SKM-1 treated with dmso at 0.1 percent for 144 hours (cell line): ENCODE measurements at regions not wholly inside any gene's neighbourhood (a gene's known extent, or its start where the extent isn't known, plus 50 kb on each side); places are given as distances from the start of the nearest gene placed in this dataset.
A peak's percentile ranks its signal among the peaks of the same experiment; 100 is the strongest.
"Not testable (repeated sequence)": the region's sequence is repeated elsewhere in the genome, so short reads cannot be mapped to it uniquely, and the experiment has no call there.

Source experiments
- DNase-seq: peaks from one replicate; lab custom pipeline; 2025; ENCODE audit not compliant: unreplicated experiment; lab: John Stamatoyannopoulos, UW

DNA sequence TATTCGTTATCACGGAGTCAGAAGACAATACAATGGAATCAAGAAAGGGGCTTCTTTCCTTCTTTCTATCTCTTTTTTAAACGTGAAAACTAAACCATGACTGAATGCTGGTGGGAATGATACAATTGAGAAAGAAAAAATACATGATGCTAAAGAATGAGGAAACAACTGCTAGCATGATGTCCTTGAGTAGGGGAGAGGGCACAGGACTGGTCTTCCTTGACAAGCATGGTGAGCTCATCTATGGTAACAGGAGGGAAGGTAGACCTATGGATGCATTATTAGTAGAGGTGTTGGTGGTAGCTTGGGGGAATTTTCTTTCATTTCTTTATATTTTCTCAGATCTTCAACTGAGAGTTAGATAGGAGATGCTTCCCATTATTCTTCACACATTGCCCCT lies 88.9 kb upstream of the COL1A2 start:
- DNase-seq, result no peak

DNA sequence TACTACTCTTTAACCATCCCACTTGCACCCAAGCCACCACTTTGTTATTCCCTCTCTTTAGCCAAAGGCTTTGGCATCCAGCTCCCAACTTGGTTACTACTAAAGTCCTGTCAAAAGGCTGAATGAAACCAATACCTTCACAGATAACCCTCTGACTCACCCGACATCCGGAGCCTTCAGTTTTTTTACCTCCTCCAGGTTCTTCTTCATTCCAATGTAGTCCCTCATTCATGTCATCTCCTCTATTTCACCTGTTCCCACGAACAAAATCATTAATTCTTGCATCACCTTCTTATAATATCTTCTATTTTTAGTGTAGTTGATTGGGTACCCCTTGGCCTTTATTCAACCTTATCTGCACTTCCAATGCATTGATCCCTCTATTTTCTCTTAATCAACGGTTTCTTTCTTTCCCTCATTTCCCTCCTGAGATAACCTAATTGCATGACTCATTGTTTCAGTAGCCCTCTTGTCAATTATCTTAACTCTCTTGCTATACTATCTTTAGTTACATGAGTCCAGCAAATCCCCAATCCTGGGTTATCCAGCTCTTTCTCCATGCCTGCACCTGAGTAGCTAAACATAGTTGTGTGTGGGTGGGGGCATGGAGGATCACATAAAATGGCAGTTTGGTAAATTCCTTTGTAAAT lies 87.2 kb upstream of the COL1A2 start:
- no peak for DNase-seq

DNA sequence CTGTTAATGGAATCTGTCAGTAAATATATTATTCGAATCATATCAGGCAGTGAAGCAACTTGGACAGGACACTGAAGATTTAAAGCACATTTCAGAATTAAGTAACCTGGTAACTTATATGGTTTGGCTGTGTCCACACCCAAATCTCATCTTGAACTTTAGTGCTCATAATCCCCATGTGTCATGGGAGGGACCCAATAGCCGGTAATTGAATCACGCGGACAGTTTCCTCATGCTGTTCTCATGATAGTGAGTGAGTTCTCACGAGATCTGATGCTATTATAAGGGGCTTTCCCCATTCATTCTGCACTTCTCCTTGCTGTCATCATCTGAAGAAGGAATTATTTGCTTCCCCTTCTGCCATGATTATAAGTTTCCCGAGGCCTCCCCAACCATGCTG lies 83.2 kb upstream of the COL1A2 start:
- no peak for DNase-seq

DNA sequence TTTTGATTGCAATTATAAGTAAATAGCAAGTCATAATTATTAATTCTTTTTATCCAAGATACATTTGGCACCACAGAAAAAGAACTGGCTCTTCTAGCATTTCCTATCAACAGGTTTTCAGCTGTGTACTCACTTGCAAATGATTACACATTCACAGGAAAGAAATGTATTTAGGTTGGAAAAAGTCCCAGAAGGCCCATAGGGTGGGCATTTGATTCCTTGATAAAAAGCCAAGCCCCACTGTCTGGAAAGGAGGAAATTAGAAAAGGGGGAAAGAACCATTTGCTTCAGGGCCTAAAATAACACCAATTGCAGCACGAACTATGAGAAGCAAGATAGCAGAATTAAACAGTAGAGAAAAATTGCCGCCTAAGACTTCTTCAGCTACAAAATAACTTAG lies 80.8 kb upstream of the COL1A2 start:
- no peak for DNase-seq

DNA sequence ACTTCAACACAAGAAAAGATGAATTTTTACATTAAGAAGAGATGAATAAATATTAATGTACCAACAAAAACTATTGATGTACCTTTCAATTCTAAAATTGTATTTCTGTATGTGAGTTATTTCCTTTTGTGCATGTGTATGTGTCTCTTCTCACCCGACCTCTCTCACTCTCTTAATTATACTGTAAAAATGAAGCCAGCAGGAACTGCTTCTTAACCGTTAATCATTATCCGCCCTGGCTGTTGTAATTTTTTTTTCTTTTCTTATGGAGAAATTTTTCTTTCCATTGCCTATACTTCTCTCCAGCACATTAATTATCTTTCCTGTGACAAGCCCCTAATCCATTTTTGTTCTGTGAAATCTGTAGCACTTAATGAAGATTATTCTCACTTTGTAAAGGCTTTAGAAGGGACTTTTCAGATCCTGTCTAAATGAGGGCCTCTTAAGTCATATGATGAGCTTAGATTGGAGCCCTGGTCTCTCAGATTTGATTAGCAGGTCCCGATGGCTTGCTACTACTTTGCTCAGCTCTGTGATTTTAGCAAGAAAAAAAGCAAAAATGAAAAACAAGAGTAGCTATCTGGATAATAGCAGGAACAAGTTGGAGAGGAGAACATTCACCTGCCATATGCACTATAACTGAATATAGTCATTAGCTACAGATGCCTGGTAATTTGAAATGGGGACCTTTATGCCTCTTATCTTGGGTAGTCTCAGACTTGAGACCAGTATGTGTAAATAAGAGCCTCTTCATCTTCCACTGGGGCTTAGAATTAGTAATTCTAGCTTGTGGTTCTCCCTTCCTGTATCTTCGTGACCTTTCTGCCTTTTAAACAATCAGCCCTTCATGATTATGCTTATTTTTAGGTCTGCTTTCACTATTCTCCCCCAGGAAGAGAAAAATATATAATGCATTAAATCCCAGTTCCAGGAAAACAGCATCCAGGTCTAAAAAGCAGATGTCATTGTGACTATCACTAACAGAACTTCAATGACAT lies 80.0 kb upstream of the COL1A2 start:
- no peak for DNase-seq

DNA sequence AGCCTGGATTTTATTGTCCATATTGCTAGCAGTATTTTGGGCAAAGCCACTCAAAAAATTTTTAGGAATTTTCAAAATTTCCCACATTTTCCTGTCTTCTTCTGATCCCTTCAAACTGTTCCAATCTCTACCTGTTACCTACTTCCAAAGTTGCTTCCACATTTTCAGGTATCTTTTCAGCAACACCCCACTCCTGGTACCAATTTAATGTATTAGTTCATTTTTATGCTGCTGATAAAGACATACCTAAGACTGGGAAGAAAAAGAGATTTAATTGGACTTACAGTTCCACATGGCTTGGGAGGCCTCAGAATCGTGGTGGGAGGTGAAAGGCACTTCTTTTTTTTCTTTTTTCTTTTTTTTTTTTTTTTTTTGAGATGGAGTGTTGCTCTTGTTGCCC lies 73.6 kb upstream of the COL1A2 start:
- DNase-seq, result not testable (repeated sequence)

DNA sequence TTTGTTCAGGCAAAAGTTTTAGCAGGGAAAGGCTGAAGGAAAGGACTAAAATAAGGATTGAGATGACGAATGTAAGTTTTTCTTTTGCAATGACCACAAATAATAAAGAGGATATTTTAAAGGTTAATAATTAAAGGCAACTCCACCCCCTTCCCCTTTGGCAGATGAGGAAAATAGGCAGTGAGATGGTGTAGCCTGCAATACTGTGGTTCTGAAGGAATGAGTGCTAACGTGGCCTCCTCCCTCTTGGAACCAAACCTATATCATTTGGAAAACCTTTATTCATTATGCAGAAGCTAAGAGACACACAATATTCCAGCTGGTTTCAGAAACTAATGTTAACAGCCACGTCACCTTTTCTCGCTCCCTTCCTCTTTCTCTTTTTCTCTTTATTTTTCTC lies 70.9 kb upstream of the COL1A2 start:
- no peak for DNase-seq

DNA sequence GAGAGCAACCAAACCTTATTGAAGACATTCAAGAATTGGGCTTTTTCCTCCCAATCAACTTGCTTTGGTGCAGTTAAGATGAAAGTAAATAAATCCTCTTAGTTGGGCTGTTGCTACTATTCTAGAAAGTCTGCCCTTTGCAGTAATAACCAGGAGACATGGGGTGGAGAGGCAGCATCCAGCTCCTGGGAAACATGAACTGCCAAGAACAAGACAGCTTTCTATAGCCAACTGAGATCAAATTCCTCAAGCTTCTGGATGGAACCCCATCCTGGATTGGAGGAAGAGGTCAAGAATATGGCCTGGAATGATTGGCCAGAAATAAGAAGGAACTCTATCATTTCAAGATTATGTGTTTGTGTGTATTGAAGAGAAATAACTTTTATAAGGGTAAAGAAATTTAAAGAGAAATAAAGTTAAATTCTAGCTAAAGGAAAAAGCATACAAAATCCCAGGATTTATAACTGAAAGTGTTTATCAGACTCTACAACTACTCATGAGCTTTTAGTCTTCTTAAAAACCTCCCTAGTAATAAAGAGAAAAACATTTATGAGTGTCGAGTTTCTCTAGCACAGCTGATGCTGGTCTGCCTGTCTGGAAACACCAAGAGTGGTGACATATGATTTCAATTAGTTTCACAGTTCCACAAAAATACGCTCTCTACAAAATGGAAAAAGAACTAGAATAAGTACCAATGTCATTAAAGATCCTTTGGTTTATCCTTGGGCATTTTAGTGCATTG lies 70.1 kb upstream of the COL1A2 start:
- DNase-seq, result no peak

DNA sequence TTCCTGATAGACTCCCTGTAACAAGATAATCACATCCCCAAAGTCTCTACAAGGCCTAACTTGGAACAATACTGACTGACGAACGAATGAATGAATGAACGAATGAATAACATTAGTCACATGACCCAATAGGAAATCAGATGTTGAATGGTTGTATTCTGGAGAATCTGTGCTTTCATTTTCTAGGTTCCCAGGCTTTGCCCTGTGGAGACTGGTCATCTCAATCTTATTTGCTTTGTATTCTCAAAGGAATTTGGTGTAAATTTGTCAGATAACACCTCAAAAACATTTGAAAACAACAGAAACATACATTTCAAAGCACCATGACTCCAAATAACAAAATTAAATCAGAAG lies 69.6 kb upstream of the COL1A2 start:
- no peak for DNase-seq

DNA sequence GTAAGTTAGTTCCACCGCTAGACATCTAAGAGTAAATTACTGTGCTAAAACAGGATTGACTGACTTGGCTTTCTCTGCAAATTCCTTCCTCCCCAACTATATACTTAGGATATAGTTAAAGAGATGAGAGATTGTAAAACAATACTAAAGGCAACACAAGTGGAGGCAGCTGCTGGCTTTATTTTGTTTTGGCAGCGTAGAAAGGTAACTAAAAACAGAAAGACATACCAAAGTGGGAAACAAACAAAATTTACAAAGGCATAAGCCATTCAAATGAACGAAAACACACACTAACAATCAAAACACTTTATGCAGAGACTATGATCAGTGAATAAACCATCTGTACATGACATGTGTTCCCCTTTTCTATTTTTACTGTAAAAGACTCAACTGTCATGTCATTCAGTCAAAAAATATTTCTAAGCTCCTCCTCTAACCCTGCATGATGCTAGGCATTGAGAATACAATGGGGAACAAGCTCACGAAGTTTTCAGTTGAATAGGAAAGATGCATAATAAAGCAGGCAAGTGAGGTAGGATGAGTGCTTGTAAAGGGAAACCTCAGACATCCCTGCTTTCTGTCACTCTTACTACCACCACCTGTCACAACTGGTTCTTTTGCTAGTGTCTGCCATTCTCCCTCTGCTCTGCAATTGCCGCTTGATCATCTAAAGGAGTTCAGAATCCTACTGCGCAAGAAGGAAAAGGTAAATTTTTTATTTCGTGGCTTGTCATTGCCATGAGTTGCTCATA lies 64.2 kb upstream of the COL1A2 start:
- DNase-seq, result no peak

DNA sequence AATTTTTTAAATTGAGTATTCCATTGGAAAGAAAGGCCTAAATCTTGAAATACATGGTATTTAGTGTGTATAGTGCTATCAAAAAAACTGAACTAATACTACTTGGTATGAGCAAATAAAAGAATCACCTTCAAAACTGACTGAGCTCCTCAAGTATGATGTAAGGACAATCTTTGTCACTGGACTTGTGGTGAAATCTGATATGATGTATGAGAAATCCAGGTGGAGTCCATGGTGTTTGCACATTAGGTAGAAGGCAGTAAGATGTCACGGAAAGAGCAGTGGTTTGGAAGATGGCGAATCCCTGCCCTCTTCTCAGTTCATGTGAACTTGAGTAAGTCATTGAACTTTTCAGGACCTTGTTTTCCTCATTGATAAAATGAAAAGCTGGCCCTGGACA lies 62.1 kb upstream of the COL1A2 start:
- no peak for DNase-seq

DNA sequence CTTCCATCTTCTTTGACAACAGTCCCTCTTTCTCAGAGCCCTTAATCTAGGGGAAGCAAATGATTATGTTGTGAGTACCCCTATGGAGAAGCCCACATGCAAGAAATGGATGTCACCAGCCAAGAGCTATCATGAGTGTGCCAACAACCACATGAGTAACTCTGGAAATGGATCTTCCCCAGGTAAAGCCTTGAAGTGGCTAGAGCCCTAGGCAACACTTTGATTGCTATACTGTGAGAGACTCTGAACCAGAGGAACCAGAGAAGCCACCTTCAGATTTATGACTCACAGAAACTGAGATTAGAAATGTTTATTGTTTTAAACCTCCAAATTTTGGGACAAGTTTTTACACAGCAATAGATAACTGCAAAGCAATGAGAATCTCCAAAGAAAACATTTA lies 60.9 kb upstream of the COL1A2 start:
- DNase-seq, result no peak

DNA sequence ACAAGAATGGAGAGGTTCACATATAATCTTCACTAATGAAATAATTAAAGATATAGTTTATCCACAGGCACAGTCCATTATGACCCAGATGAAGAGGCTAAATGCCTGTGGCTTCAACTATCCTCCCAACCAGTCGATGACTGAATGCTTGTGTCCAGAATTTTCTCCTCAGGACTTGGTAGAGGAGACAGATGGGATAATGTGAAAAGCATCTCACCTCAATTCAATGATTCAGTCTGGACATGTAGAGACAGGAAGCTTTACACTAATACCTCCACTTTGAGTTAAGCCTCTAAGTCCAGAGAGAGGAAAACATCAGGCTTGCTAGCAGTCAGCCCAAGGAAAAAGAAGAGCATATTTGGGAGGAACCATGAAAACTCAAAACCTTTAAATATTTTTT lies 59.1 kb upstream of the COL1A2 start:
- DNase-seq, result no peak

DNA sequence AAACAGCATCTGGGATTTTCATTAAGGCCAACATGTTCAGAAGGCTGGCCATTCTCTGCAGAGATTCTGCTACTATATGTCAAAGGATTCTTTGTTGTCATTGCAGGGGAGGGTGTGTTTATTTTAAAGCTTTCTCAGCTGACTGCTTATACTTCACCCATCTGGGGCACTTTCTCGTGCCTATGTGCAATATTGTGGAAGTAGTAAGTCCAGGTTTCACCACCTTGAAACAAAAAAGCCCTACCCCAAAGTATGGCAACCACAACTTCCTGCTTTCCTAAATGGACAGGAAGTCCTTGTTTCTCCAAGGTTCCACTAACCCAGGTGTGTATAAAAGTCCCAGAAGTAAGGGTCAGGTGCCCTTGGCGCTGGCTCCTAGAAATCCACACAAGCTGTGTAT lies 58.7 kb upstream of the COL1A2 start:
- DNase-seq, result peak; percentile 5

DNA sequence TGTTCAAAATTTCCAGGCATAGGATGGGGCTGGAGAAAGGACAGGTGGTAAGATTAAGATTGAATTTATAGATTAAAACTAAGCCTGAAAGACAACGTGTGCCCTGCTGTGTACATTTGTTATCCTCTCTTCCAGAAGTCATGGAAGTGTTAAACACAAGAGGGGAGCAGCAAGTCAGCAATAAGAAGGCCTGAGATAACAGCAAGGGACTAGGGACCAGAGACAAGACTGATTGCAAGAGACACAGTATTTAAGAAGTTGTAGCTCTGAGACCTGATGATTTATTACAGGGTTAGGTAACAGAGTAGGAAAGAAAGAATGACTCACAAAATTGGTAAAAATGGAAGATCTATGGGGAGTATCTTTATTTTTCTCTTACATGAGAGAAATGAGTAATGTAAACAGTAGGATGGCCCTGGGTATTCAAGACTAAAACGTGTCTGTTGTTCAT lies 55.7 kb upstream of the COL1A2 start:
- no peak for DNase-seq

DNA sequence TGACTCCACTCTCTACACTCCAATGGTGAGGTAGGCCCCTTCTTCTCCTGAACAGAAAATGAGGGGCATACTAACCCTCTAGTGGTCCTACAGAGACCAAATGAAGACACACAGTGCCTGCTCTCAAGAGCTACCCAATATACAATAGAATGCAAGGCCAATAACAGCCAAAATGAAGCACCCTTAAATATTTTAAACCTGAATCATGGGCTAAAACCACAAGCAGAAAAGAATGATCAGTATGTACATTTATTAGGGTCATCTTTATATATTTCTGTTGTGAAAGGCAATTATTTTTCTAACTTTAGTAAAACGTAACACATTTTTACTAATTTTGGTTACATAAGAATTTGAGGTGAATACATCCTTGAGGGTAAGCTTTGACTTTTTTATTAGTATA lies 49.9 kb upstream of the COL1A2 start:
- no peak for DNase-seq
